ENCODE measurements at regions not wholly inside any gene's neighbourhood (a gene's known extent, or its start where the extent isn't known, plus 50 kb on each side); places are given as distances from the start of the nearest gene placed in this dataset.
"Not testable (repeated sequence)": the region's sequence is repeated elsewhere in the genome, so short reads cannot be mapped to it uniquely, and the experiment has no call there.

DNA sequence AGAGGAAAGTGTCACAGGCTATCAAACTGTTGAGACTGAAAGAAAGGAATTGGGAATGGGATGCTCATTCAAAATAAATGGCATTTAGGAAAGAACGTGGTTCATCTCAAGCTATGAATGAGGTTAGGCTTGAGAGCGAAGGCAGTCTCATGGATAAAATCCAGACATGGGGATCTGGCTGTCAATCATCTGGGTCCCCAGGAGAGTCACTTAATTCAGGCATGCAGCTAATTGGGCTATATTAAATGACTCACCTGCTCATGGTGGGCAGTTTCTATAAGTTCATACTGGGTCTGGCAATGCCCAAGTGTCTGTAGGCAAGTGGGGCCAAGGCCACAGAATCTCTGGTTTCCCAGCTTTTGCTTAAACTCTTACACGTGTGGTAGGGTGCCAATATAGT, 286.5 kb upstream of the SEMA6A start:
- DNase-seq = no peak

GRCh38 chr5:116859666-116860320, 285.2 kb upstream of the SEMA6A start:
- no peak for DNase-seq

GRCh38 chr5:116858705-116859333, 284.2 kb upstream of the SEMA6A start:
- no peak for DNase-seq

GRCh38 chr5:116858020-116858419, 283.4 kb upstream of the SEMA6A start:
- not testable (repeated sequence) for DNase-seq

DNA sequence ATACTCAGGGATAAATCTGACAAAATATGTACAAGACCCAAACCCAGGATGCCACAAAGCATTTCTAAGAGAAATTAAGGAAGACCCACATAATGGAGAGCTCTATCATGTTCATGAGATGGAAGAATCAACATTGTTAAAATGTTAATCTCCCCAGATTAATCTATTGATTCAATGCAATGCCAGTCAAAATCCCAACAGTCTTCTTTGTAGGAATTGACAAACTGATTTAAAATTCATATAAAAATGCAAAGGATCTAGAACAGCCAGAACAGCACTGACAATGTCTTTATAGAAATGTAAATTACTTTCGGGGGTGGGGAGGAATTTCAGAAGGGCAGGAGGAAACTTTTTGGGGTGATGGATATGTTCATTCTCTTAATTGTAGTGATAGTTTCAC, 281.6 kb upstream of the SEMA6A start:
- no peak for DNase-seq

DNA sequence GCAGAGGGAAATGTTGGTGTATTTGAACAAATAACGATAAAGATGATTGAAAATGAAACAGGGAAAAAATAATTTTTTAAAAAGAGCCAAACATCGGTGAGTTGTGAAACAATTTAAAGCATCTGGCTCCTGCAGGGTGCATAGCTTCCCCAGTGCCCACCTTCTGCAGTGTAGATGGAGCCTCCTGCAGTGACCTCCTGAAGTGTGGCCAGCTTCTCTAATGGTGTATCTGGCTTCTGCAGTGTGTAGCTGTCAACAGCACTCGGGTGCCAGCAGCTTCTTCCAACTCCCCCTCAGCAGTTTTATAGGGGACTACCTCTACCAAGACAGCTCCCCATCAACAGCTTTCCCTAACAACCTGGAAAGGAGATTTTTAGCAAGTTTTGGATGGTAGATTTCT, 279.4 kb upstream of the SEMA6A start:
- no peak for DNase-seq

DNA sequence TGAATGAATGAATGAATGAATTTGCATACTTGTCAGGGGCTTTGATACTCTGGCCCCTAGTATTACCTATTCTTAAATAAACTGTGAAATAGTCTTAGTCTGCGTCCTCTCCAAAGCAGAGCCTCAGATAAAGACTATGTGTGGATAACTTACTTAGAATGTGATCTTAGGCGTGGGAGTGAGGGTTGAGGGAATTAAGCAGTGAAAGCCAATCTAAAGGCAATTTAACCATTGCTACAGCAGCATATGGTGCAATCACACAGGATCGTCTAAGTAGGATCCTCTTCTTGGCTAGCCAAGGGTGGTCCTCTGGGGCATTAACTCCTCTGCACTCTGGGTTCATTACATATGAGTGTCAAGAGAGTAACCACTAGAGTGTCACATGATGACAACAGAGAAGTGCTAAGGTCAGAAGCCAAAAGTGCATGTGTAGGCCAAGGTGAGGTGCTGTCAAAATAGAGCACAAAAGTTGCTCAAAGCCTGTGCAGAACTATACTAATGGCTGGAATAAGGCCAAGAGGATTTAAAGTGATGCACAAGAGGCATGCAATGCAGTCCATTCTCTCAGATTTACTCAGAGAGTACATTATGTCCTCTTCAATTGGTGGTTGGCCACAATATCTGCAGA, 274.4 kb upstream of the SEMA6A start:
- no peak for DNase-seq

- no peak for DNase-seq
These were observed 273.3 kb upstream of the SEMA6A start for GRCh38 chr5:116847960-116848359.

- no peak for DNase-seq
These were observed 269.4 kb upstream of the SEMA6A start for GRCh38 chr5:116844015-116844414.

DNA sequence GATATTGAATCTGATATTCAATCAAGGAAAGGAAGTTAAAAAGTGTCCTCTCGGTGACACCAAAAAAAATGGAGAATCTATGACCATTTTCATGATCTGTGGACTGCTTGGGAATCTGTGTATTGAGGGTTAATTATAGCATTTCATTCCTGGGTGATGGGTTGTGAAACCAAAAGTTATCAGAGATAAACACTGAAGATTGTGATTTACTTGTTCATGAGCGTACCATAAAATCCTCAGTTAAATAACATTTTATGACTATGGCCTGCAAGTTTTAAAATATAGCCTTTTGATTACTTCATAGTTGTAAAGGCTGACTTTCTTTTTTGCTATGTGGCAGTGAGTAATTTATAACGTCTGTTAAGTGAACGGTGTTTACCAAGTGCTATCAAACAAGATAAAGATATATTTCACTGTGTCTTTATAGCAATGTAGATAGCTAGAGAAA, 267.9 kb upstream of the SEMA6A start:
- no peak for DNase-seq

DNA sequence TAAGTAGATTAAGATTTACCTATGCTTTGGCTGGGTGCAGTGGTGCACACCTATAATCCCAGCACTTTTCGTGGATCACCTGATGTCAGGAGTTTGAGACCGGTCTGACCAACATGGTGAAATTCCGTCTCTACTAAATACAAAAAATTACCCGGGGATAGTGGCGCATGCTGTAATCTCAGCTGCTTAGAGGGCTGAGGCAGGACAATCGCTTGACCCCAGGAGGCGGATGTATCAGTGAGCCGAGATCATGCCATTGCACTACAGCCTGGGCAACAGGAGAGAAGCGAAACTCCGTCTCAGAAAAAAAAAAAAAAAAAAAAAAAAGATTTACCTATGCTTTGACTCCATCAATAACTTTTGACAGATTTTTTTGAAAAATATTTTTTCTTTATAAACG, 267.1 kb upstream of the SEMA6A start:
- no peak for DNase-seq

- no peak for DNase-seq
These were observed 263.5 kb upstream of the SEMA6A start for GRCh38 chr5:116838011-116838536.

- no peak for DNase-seq
These were observed 260.3 kb upstream of the SEMA6A start for GRCh38 chr5:116834796-116835515.

DNA sequence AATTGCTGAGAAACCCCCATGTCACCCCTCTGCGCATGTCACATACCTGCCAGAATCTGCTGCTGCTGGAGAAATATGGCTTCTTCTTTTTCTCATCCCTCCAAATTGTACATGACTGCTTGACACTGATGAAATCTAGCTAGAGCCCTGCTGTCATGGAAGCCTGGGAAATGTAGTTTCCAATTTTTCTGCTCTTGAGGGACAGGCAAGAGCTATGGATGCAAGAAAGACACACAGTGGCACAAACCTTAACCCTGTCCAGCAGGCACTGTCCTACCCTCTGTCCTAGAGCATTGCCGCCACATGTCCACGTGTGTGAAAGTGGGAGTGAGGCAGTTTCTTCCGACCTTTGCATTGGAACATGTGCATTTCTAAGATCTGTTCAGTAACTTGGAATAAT, 255.5 kb upstream of the SEMA6A start:
- DNase-seq = no peak

- DNase-seq = no peak
These were observed 252.5 kb upstream of the SEMA6A start for GRCh38 chr5:116827078-116827477.

DNA sequence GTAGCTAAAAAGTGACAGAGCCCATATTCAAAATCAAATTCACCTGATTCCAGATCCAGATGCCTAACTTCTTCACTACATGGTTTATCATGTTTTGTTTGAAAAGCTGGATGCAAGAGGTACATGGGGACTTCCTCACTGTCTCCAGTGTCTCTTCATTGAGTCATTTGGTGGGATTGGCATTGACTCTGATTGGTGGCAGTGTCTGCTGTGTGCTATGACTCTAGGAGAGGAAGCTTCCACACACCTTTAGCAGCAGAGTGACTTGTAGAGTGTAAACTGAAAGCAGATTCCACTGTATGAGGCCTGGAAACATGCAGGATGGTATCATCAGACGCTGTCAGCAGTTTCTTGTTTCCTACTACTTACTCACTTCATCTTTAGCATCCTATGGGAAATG, 250.9 kb upstream of the SEMA6A start:
- no peak for DNase-seq

DNA sequence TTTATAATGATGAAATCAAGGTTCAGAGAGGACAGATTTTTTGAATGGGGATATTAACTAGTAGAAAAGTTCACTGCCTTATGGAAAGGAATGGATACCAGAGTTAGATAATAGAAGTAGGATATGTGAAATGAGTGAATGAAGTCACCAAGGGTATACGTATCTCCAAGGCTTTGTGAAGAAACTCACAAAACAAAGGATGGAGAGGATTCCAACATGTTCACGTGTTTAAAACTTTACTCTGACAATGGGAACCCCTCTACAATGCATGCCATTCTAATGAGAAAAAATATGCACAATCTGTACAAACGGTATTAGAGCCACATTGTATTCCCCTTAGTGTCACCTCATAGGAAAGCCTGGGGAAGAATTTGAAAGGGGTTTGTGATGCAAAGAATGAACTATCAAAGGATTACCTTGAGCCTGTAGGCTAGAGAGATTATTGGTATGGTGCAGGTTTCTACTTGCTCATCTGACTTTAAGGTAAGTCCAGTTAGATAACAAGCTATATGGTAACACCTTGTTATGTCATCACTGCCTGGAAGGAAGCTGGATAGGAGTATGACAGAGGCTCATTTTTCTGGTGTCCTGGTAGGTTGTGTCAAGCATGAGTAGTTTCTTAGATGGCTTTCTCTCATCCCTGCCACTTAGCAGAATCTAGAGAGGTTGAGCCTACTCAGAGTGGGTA, 250.3 kb upstream of the SEMA6A start:
- no peak for DNase-seq

DNA sequence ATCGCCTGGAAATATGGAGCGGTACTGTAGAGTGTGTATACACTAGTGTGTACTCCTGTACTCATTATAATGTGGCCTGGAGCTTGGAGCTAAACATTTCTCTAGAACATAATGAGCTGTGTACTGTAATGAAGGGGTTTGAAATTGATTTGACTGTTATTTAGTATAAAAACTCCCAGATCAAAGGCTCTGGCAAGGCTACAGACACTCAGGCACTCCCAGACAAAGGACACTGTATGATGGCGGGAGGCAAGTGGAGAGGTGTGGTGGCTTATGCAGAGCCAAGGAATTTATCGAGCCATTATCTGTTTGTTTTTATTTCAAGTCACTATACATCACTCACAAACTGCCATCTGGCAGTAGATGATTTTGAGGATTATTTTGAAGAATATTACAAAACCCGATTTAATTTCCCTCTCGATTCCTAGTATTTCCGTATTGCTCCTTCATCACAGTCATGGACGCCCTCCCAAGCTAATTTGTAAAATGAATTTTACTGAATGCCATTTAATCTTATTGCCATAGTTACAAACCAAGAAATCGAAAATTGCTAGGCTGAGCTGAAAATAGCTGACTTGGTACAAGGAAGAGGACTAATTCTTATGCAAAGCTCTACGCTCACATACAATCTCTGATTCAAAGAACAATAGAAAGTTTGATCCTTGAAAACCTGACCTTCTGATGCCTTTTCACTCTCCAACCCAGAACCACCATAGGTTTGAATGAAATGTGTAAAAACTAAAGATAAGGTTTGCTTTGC, 240.2 kb upstream of the SEMA6A start:
- DNase-seq = no peak

DNA sequence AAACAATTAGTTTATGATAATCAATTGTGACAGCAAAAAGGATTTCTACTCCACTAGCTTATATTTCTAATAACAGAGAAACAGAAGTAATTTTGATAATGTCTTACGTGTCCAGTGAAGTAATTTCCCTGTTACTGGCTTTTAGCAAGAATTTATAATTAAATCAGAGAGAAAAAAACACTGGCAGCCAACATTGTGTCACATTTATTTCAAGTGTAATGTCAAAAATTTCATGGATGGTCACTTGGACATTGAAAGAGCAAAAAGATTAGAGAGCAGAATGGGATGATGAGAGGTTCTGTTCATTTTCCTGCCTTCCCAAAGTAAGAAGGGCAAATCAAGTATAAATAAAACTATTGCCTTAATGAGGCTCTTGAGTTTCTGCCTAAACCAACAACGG, 239.3 kb upstream of the SEMA6A start:
- no peak for DNase-seq

GRCh38 chr5:116813356-116813755, 238.7 kb upstream of the SEMA6A start:
- DNase-seq = no peak

GRCh38 chr5:116810951-116811350, 236.3 kb upstream of the SEMA6A start:
- no peak for DNase-seq

DNA sequence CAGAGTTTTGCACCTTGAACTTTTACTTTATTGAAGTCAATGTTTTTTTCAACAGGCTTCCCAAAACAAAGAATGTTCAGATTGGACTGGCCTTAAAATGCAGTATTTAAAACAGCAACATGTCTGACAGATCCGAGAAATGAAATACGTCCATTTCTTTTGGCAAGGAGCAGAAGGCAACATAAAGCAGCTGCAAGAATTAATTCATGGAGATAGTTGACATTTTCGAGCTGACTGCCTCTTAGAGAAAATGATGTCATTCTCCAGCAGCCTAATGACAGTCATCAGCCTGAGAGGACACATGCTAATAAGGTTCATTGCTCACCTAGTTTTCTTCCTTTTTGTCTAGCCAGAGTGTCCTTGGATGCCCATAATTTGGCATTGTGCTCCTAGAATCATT, 232.2 kb upstream of the SEMA6A start:
- no peak for DNase-seq
